Calu3 (cell line): ENCODE measurements at regions not wholly inside any gene's neighbourhood (a gene's known extent, or its start where the extent isn't known, plus 50 kb on each side); places are given as distances from the start of the nearest gene placed in this dataset.

ENCODE experiments used
- BruUV-seq: library from RNA; stranded (reverse); fragments of 400-500 nt; replicated peaks from 2 replicates; lab custom pipeline; 2021; lab: Mats Ljungman, UMichigan
- CTCF ChIA-PET: fragments of 300-600 bp; sonication (Branson Sonifier 250); formaldehyde crosslinking; loops from one replicate; lab custom pipeline; 2022; ENCODE audit warnings: antibody characterized with exemption; lab: Charles Lee
- DNase-seq: peaks from one replicate; pipeline ENCODE4 v3.0.0; 2022
- H3K27ac Mint-ChIP-seq: one replicate; pipeline ENCODE4 v1.8.0; 2022; ENCODE audit warnings: mixed read lengths; ENCODE audit not compliant: unreplicated experiment
- H3K27me3 Mint-ChIP-seq: one replicate; pipeline ENCODE4 v1.8.0; 2022; ENCODE audit warnings: mixed read lengths; ENCODE audit not compliant: unreplicated experiment
- H3K36me3 Mint-ChIP-seq: one replicate; pipeline ENCODE4 v1.8.0; 2022; ENCODE audit warnings: mild to moderate bottlenecking, moderate library complexity, mixed read lengths; ENCODE audit not compliant: insufficient read depth, unreplicated experiment
- H3K4me1 Mint-ChIP-seq: one replicate; pipeline ENCODE4 v1.8.0; 2022; ENCODE audit warnings: mild to moderate bottlenecking, low read depth, mixed read lengths; ENCODE audit not compliant: unreplicated experiment
- H3K4me3 Mint-ChIP-seq: one replicate; pipeline ENCODE4 v1.8.0; 2022; ENCODE audit warnings: mild to moderate bottlenecking, low read depth, moderate library complexity, mixed read lengths; ENCODE audit not compliant: unreplicated experiment
- H3K9me3 Mint-ChIP-seq: one replicate; pipeline ENCODE4 v1.8.0; 2022; ENCODE audit warnings: low read depth, mixed read lengths; ENCODE audit not compliant: unreplicated experiment
- intact Hi-C: fragments of 100-400 bp; cut with micrococcal nuclease; formaldehyde crosslinking; loops from one replicate; pipeline ENCODE4 v1.10.0; 2022; ENCODE audit not compliant: unreplicated experiment
- TF ChIP-seq, protein P1 (sequence below): fragments of 200-600 bp; IDR thresholded peaks from one replicate; pipeline ENCODE4 v1.8.0; 2022; ENCODE audit warnings: antibody characterized with exemption; ENCODE audit not compliant: unreplicated experiment

DNA sequence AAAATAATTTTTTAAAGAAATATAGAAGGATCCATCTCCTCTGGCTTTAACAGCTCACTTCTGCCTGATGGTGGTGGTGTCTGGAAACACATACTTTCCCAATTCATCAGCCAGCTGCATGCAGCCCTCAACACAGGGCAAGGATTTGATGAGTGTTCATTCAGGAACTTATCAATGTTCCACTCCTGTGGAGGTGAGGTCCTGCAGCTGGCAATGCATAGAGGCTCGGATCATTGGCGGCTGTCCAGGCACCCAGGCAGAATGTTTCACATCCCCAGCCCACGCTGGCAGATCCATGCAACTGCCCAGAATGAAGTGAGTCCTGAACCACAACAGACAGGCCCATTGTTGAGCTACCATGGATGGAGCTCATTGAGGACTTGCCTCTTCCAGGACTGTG, 55.2 kb upstream of the KCNMA1 start:
- TF ChIP-seq, protein P1, sequence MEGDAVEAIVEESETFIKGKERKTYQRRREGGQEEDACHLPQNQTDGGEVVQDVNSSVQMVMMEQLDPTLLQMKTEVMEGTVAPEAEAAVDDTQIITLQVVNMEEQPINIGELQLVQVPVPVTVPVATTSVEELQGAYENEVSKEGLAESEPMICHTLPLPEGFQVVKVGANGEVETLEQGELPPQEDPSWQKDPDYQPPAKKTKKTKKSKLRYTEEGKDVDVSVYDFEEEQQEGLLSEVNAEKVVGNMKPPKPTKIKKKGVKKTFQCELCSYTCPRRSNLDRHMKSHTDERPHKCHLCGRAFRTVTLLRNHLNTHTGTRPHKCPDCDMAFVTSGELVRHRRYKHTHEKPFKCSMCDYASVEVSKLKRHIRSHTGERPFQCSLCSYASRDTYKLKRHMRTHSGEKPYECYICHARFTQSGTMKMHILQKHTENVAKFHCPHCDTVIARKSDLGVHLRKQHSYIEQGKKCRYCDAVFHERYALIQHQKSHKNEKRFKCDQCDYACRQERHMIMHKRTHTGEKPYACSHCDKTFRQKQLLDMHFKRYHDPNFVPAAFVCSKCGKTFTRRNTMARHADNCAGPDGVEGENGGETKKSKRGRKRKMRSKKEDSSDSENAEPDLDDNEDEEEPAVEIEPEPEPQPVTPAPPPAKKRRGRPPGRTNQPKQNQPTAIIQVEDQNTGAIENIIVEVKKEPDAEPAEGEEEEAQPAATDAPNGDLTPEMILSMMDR = no peak
- Mint-ChIP-seq H3K36me3 (no peaks in the 10 kb centered on the region), H3K4me3 (no peak overlapping the region), H3K9me3 (no peaks in the 10 kb centered on the region), H3K27me3 (no peaks in the 10 kb centered on the region), H3K4me1 (peaks cover 8% of the 10 kb centered on the region), H3K27ac (no peak overlapping the region)
- BruUV-seq = no TSS peak
- intact Hi-C loops = no loop called here
- CTCF ChIA-PET = interaction anchor here (2.0 kb wide), 1 partner anchor 19 kb away, joined by 10 read pairs; no protein-coding TSS in a partner anchor
- DNase-seq = no peak

DNA sequence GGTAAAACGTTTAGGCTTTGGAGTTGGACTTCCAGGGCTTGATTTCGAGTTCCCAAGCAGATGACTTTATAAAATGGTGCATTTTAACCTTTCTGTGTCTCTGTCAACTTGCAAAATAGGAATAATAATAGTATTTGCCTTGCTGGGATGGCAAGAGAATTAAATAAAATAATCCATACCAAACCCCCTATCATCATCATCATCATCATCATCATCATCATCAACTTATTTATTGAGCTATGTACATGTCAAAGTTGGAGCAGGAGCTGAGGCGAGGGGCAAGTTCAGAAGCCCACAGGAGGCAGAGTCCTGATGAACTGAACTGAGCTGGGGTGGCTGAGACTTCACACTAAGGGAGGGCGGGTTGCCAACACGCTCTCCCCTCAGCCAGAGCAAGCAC, 51.7 kb upstream of the KCNMA1 start:
- no peaks in the 10 kb centered on the region for H3K27me3 Mint-ChIP-seq
- H3K9me3 Mint-ChIP-seq = no peaks in the 10 kb centered on the region
- TF ChIP-seq, protein P1 = no peak
- CTCF ChIA-PET = interaction anchor here (0.7 to 1.1 kb wide), 2 partner anchors 18 to 23 kb away, joined by 3 to 4 read pairs; no protein-coding TSS in a partner anchor
- intact Hi-C loops = no loop called here
- H3K4me1 Mint-ChIP-seq = no peaks in the 10 kb centered on the region
- no TSS peak for BruUV-seq
- no peaks in the 10 kb centered on the region for H3K36me3 Mint-ChIP-seq
- H3K27ac Mint-ChIP-seq = no peak overlapping the region
- no peak for DNase-seq
- no peak overlapping the region for H3K4me3 Mint-ChIP-seq

GRCh38 chr10:77687621-77688020, 50.0 kb upstream of the KCNMA1 start:
- BruUV-seq = no TSS peak
- Mint-ChIP-seq H3K4me1 (peaks cover 14% of the 10 kb centered on the region), H3K4me3 (no peak overlapping the region), H3K36me3 (no peaks in the 10 kb centered on the region), H3K27me3 (no peaks in the 10 kb centered on the region), H3K9me3 (no peaks in the 10 kb centered on the region), H3K27ac (no peak overlapping the region)
- CTCF ChIA-PET = no interaction called here
- DNase-seq = no peak
- intact Hi-C loops = no loop called here
- TF ChIP-seq, protein P1 = no peak
